H1 (cell line): ENCODE measurements at regions not wholly inside any gene's neighbourhood (a gene's known extent, or its start where the extent isn't known, plus 50 kb on each side); places are given as distances from the start of the nearest gene placed in this dataset.

Experiments
- CHD2 ChIP-seq: IDR thresholded peaks from 2 replicates; pipeline ENCODE4 v1.6.1; 2012; ENCODE audit warnings: low read length, improper control_type of control experiment
- SIN3A ChIP-seq, 2 experiments: IDR thresholded peaks in 1 of 2; conservative IDR thresholded peaks in 1 of 2; 2 replicates each; pipeline ENCODE4 v1.6.1; 2011 to 2012; ENCODE audit warnings: low read length in 2 of 2, improper control_type of control experiment in 1 of 2, low read depth in 1 of 2, mild to moderate bottlenecking in 1 of 2
- SIRT6 ChIP-seq: IDR thresholded peaks from one replicate; pipeline ENCODE4 v1.7.1; 2012; ENCODE audit warnings: low read length, inconsistent platforms
- SRF ChIP-seq: IDR thresholded peaks from 2 replicates; pipeline ENCODE4 v1.6.1; 2011; ENCODE audit warnings: mild to moderate bottlenecking, low read depth, low read length, moderate library complexity
- TBP ChIP-seq: IDR thresholded peaks from 2 replicates; pipeline ENCODE4 v1.6.1; 2011; ENCODE audit warnings: low read depth, low read length, improper control_type of control experiment
- TF ChIP-seq, protein P1 (sequence below): fragments of 300-600 bp; sonication (generic); IDR thresholded peaks from 2 replicates; pipeline ENCODE4 v1.7.1; 2012; ENCODE audit warnings: low read length, moderate library complexity, mild to moderate bottlenecking, inconsistent platforms; ENCODE audit not compliant: insufficient replicate concordance
- TF ChIP-seq, protein P2 (sequence below): IDR thresholded peaks from 2 replicates; pipeline ENCODE4 v1.6.1; 2012; ENCODE audit warnings: low read length, inconsistent platforms
- TF ChIP-seq, protein P3 (sequence below): IDR thresholded peaks from 2 replicates; pipeline ENCODE4 v1.6.1; 2011; ENCODE audit warnings: low read length, improper control_type of control experiment
- TF ChIP-seq, protein P4 (sequence below): IDR thresholded peaks from 2 replicates; pipeline ENCODE4 v1.6.1; 2011; ENCODE audit warnings: low read depth, mild to moderate bottlenecking, low read length; ENCODE audit not compliant: insufficient read depth

DNA sequence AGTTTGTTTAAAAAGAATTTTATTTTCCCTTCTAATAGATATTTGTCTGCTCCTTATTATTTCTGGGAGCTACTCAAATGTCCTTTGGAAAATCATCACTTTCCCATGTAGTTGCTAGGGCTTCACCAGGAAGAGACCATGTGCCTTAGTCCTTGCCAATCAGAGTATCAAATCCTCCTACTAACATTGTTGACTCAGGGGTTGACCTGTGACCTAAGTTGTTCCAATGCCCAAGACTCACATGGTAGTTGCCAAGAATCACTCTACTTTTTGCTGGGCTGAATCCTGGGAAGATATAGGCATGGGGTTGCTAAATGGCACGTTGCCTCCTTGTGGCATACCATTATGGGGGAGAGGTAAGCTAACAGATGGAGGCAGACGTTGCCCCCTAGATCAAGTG lies 58.2 kb upstream of the FOXD3 start (continued):
- TF ChIP-seq, protein P1, sequence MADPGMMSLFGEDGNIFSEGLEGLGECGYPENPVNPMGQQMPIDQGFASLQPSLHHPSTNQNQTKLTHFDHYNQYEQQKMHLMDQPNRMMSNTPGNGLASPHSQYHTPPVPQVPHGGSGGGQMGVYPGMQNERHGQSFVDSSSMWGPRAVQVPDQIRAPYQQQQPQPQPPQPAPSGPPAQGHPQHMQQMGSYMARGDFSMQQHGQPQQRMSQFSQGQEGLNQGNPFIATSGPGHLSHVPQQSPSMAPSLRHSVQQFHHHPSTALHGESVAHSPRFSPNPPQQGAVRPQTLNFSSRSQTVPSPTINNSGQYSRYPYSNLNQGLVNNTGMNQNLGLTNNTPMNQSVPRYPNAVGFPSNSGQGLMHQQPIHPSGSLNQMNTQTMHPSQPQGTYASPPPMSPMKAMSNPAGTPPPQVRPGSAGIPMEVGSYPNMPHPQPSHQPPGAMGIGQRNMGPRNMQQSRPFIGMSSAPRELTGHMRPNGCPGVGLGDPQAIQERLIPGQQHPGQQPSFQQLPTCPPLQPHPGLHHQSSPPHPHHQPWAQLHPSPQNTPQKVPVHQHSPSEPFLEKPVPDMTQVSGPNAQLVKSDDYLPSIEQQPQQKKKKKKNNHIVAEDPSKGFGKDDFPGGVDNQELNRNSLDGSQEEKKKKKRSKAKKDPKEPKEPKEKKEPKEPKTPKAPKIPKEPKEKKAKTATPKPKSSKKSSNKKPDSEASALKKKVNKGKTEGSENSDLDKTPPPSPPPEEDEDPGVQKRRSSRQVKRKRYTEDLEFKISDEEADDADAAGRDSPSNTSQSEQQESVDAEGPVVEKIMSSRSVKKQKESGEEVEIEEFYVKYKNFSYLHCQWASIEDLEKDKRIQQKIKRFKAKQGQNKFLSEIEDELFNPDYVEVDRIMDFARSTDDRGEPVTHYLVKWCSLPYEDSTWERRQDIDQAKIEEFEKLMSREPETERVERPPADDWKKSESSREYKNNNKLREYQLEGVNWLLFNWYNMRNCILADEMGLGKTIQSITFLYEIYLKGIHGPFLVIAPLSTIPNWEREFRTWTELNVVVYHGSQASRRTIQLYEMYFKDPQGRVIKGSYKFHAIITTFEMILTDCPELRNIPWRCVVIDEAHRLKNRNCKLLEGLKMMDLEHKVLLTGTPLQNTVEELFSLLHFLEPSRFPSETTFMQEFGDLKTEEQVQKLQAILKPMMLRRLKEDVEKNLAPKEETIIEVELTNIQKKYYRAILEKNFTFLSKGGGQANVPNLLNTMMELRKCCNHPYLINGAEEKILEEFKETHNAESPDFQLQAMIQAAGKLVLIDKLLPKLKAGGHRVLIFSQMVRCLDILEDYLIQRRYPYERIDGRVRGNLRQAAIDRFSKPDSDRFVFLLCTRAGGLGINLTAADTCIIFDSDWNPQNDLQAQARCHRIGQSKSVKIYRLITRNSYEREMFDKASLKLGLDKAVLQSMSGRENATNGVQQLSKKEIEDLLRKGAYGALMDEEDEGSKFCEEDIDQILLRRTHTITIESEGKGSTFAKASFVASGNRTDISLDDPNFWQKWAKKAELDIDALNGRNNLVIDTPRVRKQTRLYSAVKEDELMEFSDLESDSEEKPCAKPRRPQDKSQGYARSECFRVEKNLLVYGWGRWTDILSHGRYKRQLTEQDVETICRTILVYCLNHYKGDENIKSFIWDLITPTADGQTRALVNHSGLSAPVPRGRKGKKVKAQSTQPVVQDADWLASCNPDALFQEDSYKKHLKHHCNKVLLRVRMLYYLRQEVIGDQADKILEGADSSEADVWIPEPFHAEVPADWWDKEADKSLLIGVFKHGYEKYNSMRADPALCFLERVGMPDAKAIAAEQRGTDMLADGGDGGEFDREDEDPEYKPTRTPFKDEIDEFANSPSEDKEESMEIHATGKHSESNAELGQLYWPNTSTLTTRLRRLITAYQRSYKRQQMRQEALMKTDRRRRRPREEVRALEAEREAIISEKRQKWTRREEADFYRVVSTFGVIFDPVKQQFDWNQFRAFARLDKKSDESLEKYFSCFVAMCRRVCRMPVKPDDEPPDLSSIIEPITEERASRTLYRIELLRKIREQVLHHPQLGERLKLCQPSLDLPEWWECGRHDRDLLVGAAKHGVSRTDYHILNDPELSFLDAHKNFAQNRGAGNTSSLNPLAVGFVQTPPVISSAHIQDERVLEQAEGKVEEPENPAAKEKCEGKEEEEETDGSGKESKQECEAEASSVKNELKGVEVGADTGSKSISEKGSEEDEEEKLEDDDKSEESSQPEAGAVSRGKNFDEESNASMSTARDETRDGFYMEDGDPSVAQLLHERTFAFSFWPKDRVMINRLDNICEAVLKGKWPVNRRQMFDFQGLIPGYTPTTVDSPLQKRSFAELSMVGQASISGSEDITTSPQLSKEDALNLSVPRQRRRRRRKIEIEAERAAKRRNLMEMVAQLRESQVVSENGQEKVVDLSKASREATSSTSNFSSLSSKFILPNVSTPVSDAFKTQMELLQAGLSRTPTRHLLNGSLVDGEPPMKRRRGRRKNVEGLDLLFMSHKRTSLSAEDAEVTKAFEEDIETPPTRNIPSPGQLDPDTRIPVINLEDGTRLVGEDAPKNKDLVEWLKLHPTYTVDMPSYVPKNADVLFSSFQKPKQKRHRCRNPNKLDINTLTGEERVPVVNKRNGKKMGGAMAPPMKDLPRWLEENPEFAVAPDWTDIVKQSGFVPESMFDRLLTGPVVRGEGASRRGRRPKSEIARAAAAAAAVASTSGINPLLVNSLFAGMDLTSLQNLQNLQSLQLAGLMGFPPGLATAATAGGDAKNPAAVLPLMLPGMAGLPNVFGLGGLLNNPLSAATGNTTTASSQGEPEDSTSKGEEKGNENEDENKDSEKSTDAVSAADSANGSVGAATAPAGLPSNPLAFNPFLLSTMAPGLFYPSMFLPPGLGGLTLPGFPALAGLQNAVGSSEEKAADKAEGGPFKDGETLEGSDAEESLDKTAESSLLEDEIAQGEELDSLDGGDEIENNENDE: no peak
- TF ChIP-seq SIRT6: no peak
- TF ChIP-seq, protein P2, sequence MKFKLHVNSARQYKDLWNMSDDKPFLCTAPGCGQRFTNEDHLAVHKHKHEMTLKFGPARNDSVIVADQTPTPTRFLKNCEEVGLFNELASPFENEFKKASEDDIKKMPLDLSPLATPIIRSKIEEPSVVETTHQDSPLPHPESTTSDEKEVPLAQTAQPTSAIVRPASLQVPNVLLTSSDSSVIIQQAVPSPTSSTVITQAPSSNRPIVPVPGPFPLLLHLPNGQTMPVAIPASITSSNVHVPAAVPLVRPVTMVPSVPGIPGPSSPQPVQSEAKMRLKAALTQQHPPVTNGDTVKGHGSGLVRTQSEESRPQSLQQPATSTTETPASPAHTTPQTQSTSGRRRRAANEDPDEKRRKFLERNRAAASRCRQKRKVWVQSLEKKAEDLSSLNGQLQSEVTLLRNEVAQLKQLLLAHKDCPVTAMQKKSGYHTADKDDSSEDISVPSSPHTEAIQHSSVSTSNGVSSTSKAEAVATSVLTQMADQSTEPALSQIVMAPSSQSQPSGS: no peak
- no peak for TF ChIP-seq SRF
- no peak for TF ChIP-seq SIN3A (conservative IDR thresholded peaks at IDR 0.05 in 1 of 2, IDR thresholded peaks at IDR 0.05 in 1 of 2; ENCODE audit: low read depth in 1 of 2, low read length in 2 of 2)
- no peak for TF ChIP-seq CHD2
- TF ChIP-seq, protein P3, sequence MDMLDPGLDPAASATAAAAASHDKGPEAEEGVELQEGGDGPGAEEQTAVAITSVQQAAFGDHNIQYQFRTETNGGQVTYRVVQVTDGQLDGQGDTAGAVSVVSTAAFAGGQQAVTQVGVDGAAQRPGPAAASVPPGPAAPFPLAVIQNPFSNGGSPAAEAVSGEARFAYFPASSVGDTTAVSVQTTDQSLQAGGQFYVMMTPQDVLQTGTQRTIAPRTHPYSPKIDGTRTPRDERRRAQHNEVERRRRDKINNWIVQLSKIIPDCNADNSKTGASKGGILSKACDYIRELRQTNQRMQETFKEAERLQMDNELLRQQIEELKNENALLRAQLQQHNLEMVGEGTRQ: no peak
- TF ChIP-seq, protein P4, sequence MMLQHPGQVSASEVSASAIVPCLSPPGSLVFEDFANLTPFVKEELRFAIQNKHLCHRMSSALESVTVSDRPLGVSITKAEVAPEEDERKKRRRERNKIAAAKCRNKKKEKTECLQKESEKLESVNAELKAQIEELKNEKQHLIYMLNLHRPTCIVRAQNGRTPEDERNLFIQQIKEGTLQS: no peak
- no peak for TF ChIP-seq TBP
